RCC 7860 (cell line): ENCODE measurements at regions not wholly inside any gene's neighbourhood (a gene's known extent, or its start where the extent isn't known, plus 50 kb on each side); places are given as distances from the start of the nearest gene placed in this dataset.
A peak's percentile ranks its signal among the peaks of the same experiment; 100 is the strongest.
"Not testable (repeated sequence)": the region's sequence is repeated elsewhere in the genome, so short reads cannot be mapped to it uniquely, and the experiment has no call there.

ENCODE experiments used
- DNase-seq: peaks from one replicate; pipeline ENCODE4 v3.0.0-alpha.2; 2015; ENCODE audit warnings: low spot score
- FAIRE-seq: peaks from 2 replicates; lab custom pipeline; 2012; peaks lifted over from hg19 to GRCh38; lab: Jason Lieb, UNC

- FAIRE-seq (no peak), DNase-seq (no peak)
These were observed 53.3 kb upstream of the KY start for GRCh38 chr3:134704133-134704532.

- DNase-seq, result no peak
- no peak for FAIRE-seq
These were observed 53.7 kb upstream of the KY start for GRCh38 chr3:134704556-134704955.

GRCh38 chr3:134707908-134708597 is 57.2 kb upstream of the KY start:
- DNase-seq, result peak; percentile 80

GRCh38 chr3:134708671-134709070 is 57.8 kb upstream of the KY start:
- peak; percentile 92 for FAIRE-seq
- DNase-seq, result peak; percentile 95

More at GRCh38 chr3:134707908-134708597, 57.2 kb upstream of the KY start:
- no peak for FAIRE-seq

- FAIRE-seq (no peak), DNase-seq (no peak)
These were observed 58.3 kb upstream of the KY start for GRCh38 chr3:134709076-134709475.

GRCh38 chr3:134709561-134710312 is 58.9 kb upstream of the KY start:
- DNase-seq, result peak; percentile 75
- peak; percentile 84 for FAIRE-seq

- FAIRE-seq (no peak), DNase-seq (no peak)
These were observed 59.5 kb upstream of the KY start for GRCh38 chr3:134710313-134710680.

GRCh38 chr3:134711284-134711683 is 60.5 kb upstream of the KY start:
- DNase-seq, result peak; percentile 96
- FAIRE-seq, result peak; percentile 98

- no peak for DNase-seq
- FAIRE-seq, result no peak
These were observed 62.8 kb upstream of the KY start for GRCh38 chr3:134713671-134714070.

- FAIRE-seq (no peak), DNase-seq (no peak)
These were observed 67.9 kb upstream of the KY start for GRCh38 chr3:134718726-134719125.

- FAIRE-seq (no peak), DNase-seq (no peak)
These were observed 70.4 kb upstream of the KY start for GRCh38 chr3:134721214-134721613.

- DNase-seq, result no peak
- no peak for FAIRE-seq
These were observed 72.1 kb upstream of the EPHB1 start for GRCh38 chr3:134722969-134723368.

GRCh38 chr3:134729649-134730048 is 65.4 kb upstream of the EPHB1 start:
- no peak for FAIRE-seq
- DNase-seq, result no peak

- FAIRE-seq, result no peak
- DNase-seq, result no peak
These were observed 57.5 kb upstream of the EPHB1 start for GRCh38 chr3:134737516-134737915.

- DNase-seq, FAIRE-seq: not testable (repeated sequence)
These were observed 55.0 kb upstream of the EPHB1 start for GRCh38 chr3:134740077-134740476.

GRCh38 chr3:134742202-134742601 is 52.9 kb upstream of the EPHB1 start:
- no peak for DNase-seq
- no peak for FAIRE-seq

GRCh38 chr3:134743006-134743405 is 52.1 kb upstream of the EPHB1 start:
- no peak for FAIRE-seq
- DNase-seq, result no peak
